ENCODE measurements at regions not wholly inside any gene's neighbourhood (a gene's known extent, or its start where the extent isn't known, plus 50 kb on each side); places are given as distances from the start of the nearest gene placed in this dataset.
"Not testable (repeated sequence)": the region's sequence is repeated elsewhere in the genome, so short reads cannot be mapped to it uniquely, and the experiment has no call there.

DNA sequence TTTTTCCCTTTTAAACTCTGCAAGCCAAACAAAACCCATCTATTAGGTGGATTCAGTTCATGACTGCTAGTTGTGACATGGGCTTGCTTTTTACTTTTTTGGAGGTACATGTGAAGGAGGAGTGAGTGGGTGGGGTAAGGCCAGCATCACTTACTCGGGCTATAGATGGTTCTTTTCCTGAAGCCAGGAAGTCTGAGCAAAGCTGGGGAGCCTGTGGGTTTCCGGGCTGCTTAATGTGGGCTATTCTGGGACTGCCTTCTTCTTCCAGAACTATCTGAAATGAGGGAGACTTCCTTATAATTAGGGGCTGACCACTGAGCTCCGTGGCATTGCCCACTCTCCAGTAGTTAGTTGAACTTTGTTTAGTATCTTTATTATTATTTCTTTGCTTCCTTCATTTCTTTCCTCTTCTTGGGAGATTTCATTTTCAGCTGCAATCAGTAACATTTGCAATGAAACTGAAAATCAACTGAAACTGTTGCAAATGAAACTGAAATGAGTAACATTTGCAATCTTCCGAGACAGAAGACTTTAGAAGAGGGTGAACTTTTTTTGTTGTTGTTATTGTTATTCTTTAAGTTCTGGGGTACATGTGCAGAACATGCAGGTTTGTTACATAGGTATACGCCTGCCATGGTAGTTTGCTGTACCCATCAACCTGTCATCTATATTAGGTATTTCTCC lies 204.9 kb downstream of the LRRC70 start:
- no peak for TF ChIP-seq POLR2A (IDR thresholded peaks at IDR 0.05; ENCODE audit: low read length)
- no peak for TF ChIP-seq GATA1 (IDR thresholded peaks at IDR 0.05; ENCODE audit: low read depth, low read length)
- DNase-seq = no peak

DNA sequence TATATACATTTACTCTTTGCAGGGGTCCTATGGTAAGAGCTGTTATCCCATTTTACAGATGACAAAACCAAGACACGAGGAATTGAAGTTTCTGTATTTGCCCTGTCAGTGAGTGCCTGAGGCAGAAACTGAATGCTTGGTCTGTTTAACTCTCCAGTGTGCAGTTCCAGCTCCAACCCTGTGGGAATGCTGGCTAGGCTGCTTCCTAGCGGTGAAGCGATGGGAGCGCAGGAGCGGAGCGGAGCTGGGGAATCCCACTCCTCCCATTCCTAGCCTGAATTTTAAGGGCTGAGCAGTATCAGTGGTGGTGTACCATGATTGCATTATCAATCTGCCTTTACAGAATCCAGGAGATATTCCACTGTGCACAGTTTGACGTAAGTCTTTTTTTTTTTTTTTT lies 202.3 kb downstream of the LRRC70 start:
- TF ChIP-seq POLR2A (IDR thresholded peaks at IDR 0.05; ENCODE audit: low read length) (no peak), GATA1 (IDR thresholded peaks at IDR 0.05; ENCODE audit: low read depth, low read length) (no peak)
- no peak for DNase-seq

DNA sequence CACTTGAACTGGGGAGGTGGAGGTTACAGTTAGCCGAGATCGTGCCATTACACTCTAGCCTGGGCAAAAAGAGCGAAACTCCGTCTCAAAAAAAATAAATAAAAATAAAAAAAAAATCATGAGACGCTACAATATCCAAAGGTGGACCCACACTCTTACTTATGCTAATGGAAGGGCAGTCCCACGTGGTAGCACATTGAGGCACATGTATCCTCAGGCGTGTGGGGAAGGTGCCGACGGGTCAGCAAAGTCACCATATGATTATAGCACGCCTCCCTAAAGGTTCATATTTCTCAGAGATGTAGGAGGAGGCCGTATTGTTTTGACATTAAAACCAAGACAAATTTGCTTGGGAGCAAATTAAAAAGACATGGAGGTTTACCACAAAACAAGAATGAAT lies 201.6 kb downstream of the LRRC70 start:
- no peak for TF ChIP-seq GATA1 (IDR thresholded peaks at IDR 0.05; ENCODE audit: low read depth, low read length)
- TF ChIP-seq POLR2A (IDR thresholded peaks at IDR 0.05; ENCODE audit: low read length) = no peak
- no peak for DNase-seq

DNA sequence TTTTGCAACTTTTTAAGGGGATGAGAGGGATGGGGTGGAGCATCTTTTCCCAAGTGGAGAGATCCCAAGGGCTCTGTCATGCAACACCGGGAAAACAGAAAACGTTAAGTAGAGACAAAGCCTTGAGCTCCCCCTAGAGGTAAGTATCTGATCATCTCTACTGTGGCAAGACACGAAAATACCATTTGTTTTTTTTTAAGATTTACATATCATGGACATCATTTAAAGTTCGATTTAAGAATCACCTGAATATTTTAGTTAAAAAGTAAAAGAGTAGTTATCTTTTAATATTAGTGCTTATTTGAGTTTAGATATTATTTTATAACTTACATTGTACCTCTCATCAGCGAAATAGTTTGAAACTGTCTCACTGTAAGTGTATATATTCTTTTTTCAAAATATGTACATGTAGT lies 200.4 kb downstream of the LRRC70 start:
- TF ChIP-seq GATA1 (IDR thresholded peaks at IDR 0.05; ENCODE audit: low read depth, low read length) (no peak), POLR2A (IDR thresholded peaks at IDR 0.05; ENCODE audit: low read length) (no peak)
- DNase-seq = peak; percentile 37 to 64

DNA sequence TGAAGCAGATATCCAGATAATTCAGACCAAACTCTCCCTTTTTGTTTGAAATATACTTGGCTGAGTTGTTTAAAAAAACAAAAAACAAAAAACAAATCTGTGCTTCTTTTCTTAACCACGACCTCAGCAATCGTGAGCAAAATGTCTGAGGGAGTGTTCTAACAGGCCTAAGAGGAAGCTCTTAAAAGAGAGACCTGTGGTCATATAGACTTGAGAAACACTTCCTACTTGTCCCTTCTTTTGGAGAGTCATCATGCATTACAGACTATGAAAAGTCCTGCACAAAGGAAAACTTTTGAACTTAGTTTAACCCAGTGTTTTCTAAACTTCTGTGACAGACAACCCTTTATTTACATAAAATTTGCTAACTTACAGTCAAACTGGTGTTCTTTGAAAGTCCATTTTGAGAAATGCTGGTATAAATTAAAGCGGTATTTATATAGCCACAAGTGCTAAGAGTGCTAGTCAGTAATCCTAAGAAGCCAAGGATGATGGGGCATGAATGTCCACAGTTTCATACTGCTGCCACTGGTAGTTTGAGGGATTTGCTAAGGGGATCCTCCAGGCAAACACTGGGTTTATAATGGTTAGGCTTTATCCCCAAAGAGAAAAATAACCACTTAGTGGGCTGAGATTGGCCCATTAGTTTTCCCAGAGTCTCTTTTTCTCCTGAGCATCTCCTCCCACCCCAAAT lies 199.8 kb downstream of the LRRC70 start:
- DNase-seq = no peak
- TF ChIP-seq POLR2A (IDR thresholded peaks at IDR 0.05; ENCODE audit: low read length) (no peak), GATA1 (IDR thresholded peaks at IDR 0.05; ENCODE audit: low read depth, low read length) (no peak)

DNA sequence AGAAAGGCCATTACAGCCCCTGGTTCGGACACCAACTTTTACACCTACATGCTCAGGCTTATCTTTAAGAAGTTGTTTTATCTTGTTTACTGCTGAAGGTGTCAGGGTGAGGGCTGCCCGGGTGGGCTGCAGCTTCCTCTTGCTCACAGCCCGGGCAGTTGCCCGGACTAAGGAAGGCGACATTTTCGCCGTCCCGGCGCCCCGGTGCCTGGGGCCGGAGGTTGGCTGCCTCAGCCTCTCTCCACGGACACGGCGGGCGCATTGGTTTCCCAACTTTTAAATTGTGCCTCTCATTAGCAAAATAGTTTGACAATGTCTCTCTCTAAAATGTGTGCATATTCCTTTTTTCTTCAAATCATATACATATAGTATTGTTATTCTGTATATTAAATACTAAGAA lies 198.5 kb downstream of the LRRC70 start:
- DNase-seq = not testable (repeated sequence)

DNA sequence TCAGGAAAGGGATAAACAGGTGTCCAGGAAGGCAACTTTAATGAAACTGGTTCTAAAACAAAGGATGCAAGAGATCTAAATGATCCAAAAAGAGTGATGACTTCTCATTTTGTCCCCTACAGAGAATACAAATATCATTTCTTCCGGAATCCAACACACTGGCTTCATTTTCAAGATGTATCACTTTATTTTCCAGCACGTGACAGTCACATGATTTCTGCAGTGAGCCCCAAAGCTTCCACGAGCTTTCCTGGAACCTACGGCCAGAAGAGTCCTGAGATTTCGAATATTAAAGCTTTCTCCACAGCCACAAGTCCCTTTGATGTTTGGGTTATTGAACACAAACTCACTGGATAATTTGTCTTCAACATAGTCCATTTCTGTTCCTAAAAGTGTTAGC lies 198.0 kb downstream of the LRRC70 start:
- not testable (repeated sequence) for DNase-seq

DNA sequence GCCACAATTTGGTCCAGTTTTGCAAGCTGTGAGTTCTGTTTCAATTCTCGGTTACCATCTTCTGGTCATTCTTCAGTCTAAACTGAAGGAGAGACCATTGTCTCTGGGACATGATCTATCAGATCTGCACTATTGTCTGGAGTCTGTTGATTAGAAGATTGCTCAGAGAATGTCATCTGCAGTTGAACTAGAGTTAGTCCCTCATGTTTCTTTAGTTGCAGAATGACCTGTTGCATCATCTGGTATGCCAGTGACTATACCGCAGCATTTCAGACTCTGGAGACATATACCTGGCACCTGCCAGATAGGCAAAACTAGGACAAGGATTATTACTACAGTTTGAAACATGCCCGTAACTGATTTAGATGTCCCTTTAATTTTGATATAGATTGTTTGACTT lies 194.8 kb downstream of the LRRC70 start:
- no peak for DNase-seq
- TF ChIP-seq GATA1 (IDR thresholded peaks at IDR 0.05; ENCODE audit: low read depth, low read length) (no peak), POLR2A (IDR thresholded peaks at IDR 0.05; ENCODE audit: low read length) (no peak)

DNA sequence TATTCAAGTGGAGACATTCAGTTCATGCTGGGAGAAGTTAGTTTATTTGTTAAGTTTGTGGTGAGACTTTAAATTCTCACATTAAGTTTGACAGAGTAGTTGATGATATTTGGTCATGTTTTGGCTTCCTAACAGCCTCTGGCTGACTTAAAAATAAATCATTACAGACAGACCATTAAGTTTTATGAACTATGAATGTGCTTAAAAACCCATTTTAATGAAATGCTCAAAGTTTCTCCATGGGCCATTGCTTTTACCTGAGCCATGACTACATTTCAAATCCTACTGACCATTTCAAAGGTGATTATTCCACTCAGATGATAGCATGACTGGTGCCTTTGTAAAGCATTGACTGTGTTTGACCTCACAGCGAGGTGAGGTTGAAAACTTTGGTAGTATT lies 192.7 kb downstream of the LRRC70 start:
- no peak for DNase-seq
- no peak for TF ChIP-seq POLR2A (IDR thresholded peaks at IDR 0.05; ENCODE audit: low read length)
- no peak for TF ChIP-seq GATA1 (IDR thresholded peaks at IDR 0.05; ENCODE audit: low read depth, low read length)

DNA sequence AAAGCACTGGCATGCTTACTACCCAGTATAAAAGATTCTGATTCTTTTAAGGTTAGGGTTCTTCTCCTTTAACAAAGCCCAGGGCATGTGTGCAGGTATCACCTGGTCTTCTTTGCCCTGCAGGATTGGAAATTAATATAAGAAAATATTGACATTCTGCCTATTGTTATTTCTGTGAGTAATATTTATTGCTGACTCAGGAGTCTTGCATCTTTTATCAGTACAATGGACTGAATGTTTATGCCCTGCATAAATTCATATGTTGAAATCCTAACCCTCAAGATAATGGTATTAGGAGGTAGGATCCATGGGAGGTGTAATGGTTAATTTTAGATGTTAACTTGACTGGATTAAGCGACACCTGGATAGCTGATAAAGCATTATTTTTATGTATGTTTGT lies 189.0 kb downstream of the LRRC70 start:
- TF ChIP-seq GATA1 (IDR thresholded peaks at IDR 0.05; ENCODE audit: low read depth, low read length) = no peak
- TF ChIP-seq POLR2A (IDR thresholded peaks at IDR 0.05; ENCODE audit: low read length) = no peak
- no peak for DNase-seq

DNA sequence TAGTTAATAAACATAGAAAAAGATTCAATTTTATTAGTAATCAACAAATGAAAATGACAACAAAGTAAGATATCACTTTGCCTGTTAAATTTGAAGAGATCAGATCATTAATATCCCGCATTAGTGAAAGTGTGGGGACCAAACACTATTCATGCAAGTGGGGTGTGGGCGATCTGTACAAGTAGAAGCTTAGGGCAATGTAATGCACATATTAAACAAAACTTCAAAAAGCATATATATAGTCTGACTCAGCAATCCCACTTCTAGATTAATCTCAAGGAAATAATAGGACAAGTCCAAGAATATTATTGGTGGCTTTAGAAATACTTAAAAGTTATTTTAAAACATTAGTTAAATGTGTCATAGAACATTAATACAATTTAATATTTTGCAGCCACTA lies 188.5 kb downstream of the LRRC70 start:
- DNase-seq = no peak
- TF ChIP-seq GATA1 (IDR thresholded peaks at IDR 0.05; ENCODE audit: low read depth, low read length) = no peak
- no peak for TF ChIP-seq POLR2A (IDR thresholded peaks at IDR 0.05; ENCODE audit: low read length)

DNA sequence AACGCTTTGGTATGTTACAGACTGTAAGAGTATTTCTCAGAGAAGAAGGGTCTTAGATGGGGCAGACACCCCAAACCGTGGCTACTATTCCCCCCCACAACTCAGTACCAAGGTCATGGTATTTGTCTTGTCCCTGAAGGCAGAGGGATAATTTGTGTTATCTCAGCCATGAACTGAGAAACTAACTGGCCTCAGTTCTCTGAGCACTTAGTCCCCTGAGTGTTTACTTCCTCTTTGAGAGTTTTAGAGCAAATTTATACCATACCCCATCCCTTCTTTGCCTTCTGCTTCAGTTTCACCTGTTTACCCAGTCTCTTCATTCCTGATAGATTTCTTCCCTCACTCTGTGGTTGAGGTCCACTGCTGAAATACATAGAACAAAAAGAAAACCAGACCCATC lies 183.9 kb downstream of the LRRC70 start:
- DNase-seq = no peak
- TF ChIP-seq GATA1 (IDR thresholded peaks at IDR 0.05; ENCODE audit: low read depth, low read length) (no peak), POLR2A (IDR thresholded peaks at IDR 0.05; ENCODE audit: low read length) (no peak)

DNA sequence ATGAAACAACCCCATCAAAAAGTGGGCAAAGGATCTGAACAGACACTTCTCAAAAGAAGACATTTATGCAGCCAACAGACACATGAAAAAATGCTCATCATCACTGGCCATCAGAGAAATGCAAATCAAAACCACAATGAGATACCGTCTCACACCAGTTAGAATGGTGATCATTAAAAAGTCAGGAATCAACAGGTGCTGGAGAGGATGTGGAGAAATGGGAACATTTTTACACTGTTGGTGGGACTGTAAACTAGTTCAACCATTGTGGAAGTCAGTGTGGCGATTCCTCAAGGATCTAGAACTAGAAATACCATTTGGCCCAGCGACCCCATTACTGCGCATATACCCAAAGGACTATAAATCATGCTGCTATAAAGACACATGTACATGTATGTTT lies 179.1 kb downstream of the LRRC70 start:
- not testable (repeated sequence) for DNase-seq

DNA sequence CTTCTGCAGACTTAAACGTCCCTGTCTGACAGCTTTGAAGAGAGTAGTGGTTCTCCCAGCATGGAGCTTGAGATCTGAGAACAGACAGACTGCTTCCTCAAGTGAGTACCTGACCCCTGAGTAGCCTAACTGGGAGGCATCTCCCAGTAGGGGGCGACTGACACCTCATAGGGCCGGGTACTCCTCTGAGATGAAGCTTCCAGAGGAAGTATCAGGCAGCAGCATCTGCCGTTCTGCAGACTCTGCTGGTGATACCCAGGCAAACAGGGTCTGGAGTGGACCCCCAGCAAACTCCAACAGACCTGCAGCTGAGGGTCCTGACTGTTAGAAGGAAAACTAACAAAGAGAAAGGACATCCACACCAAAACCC lies 174.4 kb downstream of the LRRC70 start:
- not testable (repeated sequence) for DNase-seq

DNA sequence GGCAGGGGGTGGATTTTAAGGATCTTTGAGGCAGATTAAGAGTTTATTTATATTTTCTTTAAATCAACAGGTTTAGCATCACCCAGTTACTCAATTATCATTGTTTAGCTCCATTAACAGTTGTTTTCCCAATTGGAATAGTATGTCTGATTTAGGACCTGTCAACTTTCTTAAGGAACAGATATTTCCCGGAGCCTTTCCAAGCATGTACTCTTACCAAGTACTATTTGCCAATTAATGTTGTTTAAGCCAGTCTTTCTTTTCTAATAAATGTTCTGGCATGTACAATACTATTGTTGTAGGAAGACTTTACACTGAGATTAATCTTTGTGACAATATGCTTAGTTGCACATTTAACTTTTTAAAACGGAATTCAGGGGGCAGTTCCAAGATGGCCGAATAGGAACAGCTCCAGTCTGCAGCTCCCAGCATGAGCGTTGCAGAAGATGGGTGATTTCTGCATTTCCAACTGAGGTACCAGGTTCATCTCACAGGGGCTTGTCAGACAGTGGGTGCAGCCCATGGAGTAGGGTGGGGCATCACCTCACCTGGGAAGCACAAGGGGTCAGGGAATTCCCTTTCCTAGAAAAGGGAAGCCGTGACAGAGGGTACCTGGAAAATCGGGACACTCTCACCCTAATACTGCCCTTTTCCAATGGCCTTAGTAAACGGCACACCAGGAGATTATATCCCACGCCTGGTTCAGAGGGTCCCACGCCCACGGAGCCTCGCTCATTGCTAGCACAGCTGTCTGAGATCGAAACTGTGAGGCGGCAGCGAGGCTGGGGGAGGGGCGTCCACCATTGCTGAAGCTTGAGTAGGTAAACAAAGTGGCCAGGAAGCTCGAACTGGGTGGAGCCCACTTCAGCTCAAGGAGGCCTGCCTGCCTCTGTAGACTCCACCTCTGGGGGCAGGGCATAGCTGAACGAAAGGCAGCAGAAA lies 173.7 kb downstream of the LRRC70 start:
- DNase-seq = not testable (repeated sequence)
